NCI-H1417 (cell line): ENCODE measurements at regions not wholly inside any gene's neighbourhood (a gene's known extent, or its start where the extent isn't known, plus 50 kb on each side); places are given as distances from the start of the nearest gene placed in this dataset.

Source experiments
- DNase-seq, 3 experiments: peaks; one replicate each; lab custom pipeline; 2025; lab: John Stamatoyannopoulos, UW

DNA sequence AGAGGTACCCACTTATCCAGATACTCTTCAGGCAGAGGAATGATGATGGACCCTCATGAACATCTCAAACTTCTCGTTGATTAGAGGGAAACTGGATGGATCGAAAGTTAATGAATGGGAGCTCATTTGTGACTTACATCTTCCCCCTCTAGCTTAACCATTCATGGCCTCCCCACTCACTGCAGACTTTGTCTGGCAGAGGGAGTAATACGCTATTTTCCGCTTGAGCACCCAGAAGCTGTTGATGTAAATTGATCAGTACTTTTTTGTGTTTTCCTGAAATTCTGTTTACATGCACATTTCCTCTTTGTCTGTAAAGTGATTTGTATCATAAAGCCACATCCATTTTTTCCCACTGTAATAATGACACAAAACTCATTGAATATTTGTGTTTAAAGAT is 239.1 kb upstream of the RBFOX1 start:
- DNase-seq = no peak

DNA sequence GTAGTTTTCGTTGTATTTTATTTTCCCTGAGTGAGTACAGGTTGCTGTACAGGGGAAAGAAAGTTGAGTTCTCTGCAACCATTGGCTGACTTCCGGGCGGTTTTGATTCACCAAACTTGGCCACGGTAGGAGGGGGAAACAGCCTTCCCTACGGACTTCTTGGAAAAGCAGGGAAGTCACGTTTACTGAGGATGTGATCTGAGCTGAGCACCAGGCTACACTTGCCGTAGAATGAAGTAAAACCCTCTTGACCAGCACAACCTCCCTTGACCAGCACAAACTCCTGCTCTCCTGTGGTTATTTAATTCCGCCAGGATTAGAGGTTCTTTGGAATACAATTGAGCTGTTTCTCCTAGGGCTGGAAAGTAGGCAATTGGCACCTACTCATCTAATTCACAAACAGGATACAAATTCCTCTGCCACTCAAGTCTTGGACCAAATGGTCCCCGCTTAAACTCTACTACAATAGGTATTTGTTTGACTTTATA is 242.0 kb upstream of the RBFOX1 start:
- DNase-seq = no peak

- DNase-seq = no peak
These were observed 242.9 kb upstream of the RBFOX1 start for GRCh38 chr16:7089751-7090150.

- no peak for DNase-seq
These were observed 243.9 kb upstream of the RBFOX1 start for GRCh38 chr16:7088711-7089110.

DNA sequence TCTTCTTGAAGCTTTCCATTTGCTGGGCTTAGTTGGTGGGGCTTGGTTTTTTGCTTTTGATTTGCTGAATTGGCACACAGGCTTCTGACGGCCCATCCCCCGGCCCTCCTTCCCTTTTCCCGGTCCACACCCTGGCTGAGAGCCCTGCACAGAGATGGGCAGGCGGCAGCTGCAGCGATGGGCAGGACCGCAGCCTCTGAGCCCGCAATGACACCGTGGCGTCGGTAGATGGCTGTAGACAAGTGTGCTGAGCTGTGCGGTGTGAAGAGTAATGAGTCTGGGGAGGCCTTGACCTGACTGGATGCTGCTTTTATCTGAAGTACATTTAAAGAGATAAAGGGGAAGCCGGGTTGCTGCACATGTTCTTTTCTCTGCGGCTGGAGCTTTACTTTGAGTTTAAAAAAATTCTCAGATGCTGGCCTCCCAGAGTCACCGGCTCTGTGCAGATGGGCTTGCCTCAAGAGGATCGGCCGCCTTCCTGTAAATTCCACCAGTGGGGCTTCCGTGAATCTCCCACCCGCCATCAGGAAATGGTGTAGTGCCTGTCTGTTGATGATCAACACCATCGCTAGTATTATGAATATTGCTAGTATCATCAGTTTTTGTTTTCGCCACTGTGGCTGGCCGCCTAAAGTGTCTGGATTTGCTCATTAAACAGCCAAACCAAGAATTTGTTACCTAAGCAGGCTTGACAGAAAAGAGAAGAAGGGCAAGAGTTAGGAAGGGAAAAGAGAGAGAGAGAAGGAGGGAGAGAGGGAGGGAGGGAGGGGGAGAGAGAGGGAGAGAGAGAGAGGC is 245.6 kb upstream of the RBFOX1 start:
- peak in 2 of 3 experiments; percentile 8 to 57 for DNase-seq

- DNase-seq = no peak
These were observed 246.9 kb upstream of the RBFOX1 start for GRCh38 chr16:7085776-7086175.

- DNase-seq = no peak
These were observed 249.5 kb upstream of the RBFOX1 start for GRCh38 chr16:7083096-7083495.

- peak in 1 of 3 experiments; percentile 6 for DNase-seq
These were observed 255.0 kb upstream of the RBFOX1 start for GRCh38 chr16:7077636-7078035.

GRCh38 chr16:7074715-7075114 is 257.9 kb upstream of the RBFOX1 start:
- DNase-seq = no peak

DNA sequence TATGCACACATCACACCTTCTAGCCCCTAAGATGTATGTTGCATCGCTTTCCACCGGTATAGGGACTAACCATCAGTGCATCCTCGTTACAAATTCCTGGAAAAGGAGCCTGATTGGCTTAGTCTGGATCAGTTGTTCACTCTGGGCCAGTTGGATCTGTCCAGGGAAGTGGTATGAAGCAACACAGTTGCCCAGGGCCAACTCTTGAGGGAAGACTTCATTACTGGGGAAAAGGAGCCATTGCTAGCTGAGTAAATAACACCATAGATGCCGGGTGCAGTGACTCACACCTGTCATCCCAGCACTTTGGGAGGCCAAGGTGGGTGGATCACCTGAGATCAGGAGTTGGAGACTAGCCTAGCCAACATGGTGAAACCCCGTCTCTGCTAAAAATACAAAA is 275.2 kb upstream of the RBFOX1 start:
- no peak for DNase-seq

GRCh38 chr16:7055443-7055842 is 277.2 kb upstream of the RBFOX1 start:
- no peak for DNase-seq

- no peak for DNase-seq
These were observed 280.9 kb upstream of the RBFOX1 start for GRCh38 chr16:7051591-7052349.

DNA sequence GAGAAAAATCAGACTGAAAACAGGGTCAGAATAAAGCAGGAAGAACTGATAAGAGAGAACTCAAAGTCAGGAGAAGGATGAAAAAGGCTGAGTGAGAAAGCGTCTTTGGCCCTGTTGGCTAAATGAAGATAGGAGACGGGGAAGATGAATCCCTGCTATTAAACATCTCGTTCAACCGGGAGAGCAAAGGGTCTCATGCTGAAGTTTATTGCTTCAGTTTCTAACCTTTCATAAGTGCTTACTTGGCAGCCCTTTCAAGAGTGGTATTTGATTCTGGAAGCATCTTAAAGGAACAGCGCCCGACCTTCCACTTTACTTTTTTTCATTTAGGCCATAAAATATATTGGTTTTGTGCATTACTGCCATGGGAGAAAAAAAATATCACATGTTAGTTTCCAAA is 288.3 kb upstream of the RBFOX1 start:
- no peak for DNase-seq

- no peak for DNase-seq
These were observed 294.2 kb upstream of the RBFOX1 start for GRCh38 chr16:7038475-7038874.

- no peak for DNase-seq
These were observed 295.1 kb upstream of the RBFOX1 start for GRCh38 chr16:7037495-7037894.

GRCh38 chr16:7031031-7031430 is 301.6 kb upstream of the RBFOX1 start:
- DNase-seq = no peak

DNA sequence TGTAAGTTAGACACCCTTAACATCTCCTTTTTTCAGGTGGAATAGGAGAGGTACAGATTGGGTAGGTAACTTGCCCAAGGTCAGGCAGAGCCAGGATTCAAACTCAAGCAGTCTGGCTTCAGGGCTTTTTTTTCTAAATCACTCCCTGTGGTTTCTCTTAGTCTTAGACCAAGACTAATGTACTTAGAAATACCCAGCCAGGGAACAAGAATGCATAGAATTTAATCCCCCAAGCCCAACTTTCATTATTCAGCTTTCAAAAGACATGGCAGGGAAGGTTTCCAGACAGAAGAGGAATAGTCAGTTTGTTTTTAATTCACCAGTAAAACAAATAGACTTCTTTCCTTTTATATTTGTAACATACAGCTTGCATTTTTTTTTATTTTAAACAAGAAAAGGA is 305.2 kb upstream of the RBFOX1 start:
- DNase-seq = no peak

GRCh38 chr16:7026639-7027038 is 306.0 kb upstream of the RBFOX1 start:
- DNase-seq = no peak

DNA sequence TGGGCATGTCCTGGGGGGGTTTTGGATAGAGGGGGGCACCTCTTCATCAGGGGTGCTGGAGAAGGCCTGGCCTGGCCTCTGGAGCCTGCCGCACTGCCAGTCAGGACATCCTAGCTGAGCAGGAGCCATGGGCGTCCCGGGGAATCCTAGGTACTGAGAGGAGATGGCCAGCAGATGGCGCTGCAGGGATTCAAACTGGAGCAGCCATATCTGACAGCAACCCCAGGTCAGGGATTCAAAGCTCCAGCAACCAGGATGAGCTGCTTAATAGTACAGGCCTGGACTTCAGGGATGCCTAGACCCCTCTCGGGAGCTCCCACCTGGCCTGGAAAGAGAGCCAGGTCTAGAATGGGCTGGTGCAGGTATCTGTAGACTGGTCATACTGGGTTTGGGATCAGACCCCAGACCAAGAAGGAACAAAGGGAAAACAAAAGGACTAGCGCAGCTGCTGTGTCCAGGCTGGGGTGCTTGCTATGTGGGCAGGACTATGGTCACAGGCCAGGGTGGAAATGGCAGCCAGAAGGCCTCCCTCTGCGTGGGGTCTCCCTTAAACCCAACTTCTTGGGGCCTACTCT is 306.9 kb upstream of the RBFOX1 start:
- DNase-seq = peak in 2 of 3 experiments; percentile 51 to 69

GRCh38 chr16:7021653-7022275 is 310.9 kb upstream of the RBFOX1 start:
- no peak for DNase-seq

DNA sequence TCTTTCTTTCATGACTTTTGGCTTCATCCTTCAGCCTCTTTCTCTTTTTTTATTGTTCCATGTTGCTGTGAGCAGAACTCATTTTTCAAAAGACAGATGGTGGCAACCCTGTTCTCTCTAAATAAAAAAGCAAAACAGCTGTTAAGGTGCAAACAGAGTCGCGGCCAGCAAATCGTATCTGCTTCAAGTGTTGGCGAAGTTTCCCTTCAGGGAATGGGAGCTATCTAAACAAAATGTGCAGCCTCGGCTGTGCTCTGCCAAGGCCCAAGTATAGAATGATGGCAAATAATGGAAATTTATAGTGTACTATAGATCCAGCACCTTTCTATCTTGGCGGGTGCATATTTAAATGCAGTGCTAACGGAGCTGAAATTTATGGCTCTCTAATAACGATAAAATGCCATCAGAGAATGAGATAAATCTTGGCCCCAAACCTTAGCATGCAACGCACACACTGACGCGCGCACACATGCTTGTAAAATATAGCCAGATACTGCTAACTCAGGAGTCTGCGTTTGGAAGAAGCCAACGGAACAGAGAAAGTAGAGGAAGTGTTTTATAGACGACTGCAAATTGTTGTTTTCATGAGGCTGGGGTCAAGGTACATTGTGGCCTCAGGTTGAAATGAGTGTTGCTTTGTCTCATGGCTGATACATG is 315.5 kb upstream of the RBFOX1 start:
- DNase-seq = no peak

DNA sequence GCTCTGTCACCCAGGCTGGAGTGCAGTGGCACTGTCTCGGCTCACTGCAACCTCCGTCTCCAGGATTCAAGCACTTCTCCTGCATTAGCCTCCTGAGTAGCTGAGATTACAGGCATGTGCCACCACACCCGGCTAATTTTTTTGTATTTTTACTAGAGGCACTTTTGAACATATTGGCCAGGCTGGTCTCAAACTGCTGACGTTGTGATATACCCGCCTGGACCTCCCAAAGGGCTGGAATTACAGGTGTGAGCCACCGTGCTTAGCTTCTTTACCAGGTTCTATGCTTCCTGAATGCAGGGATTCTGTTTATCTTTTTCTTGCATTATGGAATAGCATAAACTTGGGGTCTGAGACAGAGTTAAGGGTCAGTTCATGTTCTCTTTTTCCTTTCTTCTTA is 317.9 kb upstream of the RBFOX1 start:
- no peak for DNase-seq
